GM18858 (cell line): ENCODE measurements at regions not wholly inside any gene's neighbourhood (a gene's known extent, or its start where the extent isn't known, plus 50 kb on each side); places are given as distances from the start of the nearest gene placed in this dataset.

Source experiments
- ATAC-seq: cut with Tn5 transposase; IDR thresholded peaks from one replicate; pipeline ENCODE4 v1.9.1; 2021; ENCODE audit not compliant: unreplicated experiment

DNA sequence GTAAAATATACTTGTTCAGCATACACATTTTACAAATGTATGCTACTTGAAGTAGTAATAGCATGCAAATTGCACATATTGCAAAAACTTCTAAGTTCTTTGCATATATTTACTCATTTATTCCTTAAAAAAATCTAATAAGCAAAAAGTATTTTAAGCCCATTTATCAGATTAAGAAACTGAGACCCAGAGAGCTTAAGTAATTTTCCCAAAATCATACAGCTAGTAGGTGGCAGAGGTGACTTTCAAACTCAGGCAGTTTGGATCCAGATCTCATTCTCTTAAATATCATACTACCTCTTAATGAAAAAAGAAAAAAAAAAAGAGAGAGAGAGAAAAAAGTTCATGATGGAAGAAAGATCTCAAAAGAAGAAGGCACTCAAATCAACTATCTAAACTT, 157.9 kb downstream of the RPS12 start:
- no peak for ATAC-seq

GRCh38 chr6:132972971-132973370, 158.6 kb downstream of the RPS12 start:
- ATAC-seq, result no peak

- no peak for ATAC-seq
Observed at GRCh38 chr6:132973514-132973993, 159.2 kb downstream of the RPS12 start.

GRCh38 chr6:132974122-132974521, 159.8 kb downstream of the RPS12 start:
- ATAC-seq, result no peak

DNA sequence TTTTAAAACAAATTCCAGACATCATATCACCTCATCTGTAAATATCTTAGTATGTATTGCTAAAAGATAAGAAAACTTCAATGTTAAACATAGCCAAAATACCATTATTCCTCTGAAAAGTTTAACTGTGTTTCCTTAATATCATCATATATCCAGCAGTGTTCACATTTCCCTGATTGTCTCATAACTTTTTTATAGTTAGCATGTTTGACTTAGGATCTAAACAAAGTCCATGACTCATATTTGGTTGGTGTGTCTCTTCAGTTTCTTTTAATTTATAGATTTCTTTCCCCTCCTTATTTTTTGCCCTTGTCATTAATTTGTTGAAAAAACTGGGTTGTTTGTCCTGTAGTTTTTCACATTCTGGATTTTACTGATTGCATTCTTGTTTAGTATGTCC, 163.0 kb downstream of the RPS12 start:
- ATAC-seq, result no peak

- no peak for ATAC-seq
Observed at GRCh38 chr6:132978685-132979084, 164.3 kb downstream of the RPS12 start.

- no peak for ATAC-seq
Observed at GRCh38 chr6:132993738-132994137, 179.4 kb downstream of the RPS12 start.

DNA sequence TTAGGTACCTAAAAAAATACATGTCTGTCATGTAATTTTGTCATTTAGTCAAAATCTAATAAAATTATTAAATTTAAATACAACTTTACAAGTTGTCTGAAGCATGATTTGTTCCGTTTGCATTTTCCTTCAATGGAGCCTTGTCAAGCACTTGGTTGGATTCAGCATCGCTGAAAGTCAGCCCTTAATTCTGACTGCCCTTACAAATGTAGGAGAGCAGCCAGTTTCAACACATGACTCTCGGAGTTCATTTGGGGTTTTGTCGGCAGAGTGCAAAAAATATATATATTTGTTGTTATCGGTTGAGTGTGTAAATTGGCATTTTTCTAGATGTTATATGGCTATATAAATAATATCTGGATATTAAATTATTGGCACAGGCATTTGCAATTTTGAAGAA, 180.6 kb downstream of the RPS12 start:
- no peak for ATAC-seq

DNA sequence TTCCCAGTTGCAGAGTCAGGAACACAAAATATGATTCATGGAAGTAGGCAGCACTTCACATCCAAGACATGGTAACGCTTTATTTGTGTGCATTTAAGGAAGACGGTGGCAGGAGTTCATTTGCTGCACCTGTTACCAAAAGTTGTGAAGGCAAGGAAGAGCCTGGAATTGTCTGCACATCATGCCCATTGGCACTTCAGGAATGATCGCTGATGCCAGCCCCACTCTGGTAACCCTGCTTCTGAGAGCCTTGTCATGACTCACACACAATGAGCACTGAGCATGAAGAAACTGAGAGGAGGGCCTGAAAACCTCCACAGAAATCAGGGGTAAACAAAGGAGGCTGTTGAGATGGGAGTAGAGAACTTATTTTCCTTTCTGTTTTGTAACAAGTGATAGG, 181.1 kb downstream of the RPS12 start:
- no peak for ATAC-seq

DNA sequence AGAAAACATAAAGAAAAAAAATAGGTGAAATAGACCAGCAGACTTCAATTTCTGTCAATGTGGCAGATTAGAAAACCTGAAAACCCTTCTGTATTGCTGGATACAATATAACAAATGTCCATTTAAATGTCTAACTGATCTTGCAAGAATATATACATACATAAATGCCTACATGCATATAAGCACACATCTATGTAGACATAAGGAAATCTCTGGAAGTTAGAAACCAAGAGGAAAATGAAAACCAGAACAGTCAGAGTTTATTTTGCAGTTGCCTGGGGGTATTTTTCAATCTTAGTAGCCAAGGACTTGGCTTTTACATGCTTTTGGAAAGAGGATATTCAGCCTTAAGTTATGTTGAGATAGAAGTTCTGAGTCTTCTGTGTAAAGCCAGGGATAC, 184.0 kb downstream of the RPS12 start:
- ATAC-seq, result no peak

DNA sequence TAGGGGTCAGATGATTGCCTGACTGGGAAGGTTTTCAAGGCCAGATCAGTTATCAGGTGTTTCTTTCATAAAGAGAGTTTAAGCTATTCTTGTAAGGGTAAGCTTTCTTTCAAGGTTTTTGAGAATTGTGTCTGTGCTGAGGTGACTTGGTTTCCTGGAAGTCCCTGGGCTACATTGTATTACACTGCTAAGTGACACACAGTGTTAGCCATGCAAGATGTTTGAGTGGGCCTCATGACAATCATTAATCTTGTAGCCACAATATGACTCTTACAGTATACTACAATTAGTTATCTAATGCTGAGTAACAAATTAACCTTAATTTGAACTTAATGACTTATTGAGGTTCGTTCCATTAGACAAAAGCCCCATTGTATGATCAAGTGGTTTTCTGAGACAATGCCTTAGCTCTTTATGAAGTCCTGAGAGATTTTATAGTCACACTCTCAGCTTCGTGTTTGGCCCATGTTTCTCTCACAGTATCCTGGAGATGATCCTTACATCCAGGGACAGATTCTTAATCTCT, 186.7 kb downstream of the RPS12 start:
- no peak for ATAC-seq

DNA sequence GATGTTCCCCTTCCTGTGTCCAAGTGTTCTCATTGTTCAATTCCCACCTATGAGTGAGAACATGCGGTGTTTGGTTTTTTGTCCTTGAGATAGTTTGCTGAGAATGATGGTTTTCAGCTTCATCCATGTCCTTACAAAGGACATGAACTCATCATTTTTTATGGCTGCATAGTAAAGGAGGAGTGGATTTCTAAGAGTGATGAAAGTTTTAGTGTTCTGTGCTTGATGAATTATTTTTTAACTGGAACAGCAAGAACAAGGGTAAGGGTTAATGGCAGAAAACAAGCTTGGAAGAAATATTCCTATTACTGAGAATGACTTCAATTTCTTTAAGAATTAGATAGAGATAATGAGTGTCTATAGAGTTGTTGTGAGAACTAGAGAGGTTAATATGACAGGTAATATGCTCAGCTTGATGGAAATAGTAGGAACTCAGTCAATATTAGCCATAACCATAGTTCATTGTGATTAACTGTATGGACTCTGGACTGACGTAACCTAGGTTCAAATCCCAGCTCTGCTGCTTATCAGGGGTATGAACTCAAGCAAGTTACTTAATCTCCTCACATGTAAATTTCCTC, 190.0 kb downstream of the RPS12 start:
- no peak for ATAC-seq

DNA sequence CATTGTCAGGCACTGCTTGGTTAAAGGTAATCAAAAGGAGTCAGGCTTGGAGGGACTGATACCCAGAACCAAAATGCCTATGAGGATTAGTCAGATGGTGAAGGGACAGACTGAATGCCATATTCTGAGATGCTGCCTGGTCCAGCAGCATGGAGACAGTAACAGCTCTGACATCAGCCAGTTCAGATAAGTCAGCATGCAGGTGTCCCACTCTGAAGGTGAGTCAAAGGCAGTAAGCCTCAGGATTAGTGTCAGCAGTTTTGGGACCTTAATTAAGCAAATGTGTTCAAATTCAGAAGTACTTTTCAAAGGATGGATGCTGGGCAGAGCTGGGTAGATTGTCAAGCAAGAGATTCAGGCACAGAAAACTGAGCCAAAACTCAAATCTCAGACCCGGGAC, 198.4 kb downstream of the RPS12 start:
- ATAC-seq, result no peak

- ATAC-seq, result no peak
Observed at GRCh38 chr6:133016631-133017030, 202.3 kb downstream of the RPS12 start.

DNA sequence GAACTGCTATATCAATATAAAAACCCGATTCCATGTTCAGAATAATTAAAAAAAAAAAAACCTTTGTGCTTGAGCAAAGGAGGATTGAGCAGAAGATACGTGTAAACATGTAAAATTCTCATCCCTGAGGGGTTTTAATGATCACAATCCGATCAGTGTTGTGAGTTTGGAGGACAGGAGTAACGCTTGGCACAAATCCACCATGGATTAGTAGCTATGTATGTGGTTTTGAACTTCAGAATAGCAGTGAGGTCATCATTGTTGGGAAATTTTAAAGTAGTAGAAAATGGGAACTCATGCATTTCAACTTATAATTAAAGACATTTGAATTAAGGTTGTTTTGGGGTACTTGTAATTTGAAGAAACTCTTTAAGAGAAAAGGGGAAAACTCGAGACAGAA, 203.2 kb downstream of the RPS12 start:
- no peak for ATAC-seq

- ATAC-seq, result no peak
Observed at GRCh38 chr6:133026705-133027104, 212.3 kb downstream of the RPS12 start.

GRCh38 chr6:133033263-133033662, 207.9 kb upstream of the EYA4 start:
- ATAC-seq, result no peak

DNA sequence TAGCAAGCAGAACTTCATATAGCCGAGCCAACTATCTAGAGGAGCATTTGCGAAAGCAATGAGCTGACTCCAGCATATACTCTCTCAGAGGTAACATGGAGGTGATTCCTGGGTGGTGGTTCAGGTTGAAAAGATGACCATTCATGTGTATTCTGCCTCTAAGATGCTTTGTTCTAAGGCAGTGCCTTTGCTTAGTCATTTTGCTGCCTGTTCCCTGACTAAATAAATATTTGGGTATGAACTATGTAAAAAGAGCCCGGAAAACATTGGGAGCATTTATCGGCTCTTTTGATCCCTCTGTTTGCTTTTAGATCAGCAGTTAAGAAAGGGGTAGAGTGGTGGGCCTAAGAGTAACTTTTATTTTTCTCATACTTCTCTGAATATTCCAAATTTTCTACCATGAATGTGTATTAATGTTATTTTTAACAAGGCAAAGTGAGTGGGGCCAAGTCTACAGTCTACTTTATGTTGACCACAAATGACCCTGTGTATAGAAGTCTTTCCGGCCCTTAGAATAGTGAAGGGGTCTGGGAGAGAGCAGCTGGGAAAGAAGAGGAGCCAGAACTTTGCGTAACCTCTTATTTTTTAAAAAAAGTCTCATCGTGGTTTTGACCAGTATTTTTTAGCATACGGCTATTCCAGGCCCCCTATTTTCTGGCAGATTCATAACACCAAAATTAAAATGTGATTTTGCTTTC, 206.5 kb upstream of the EYA4 start:
- ATAC-seq, result no peak

DNA sequence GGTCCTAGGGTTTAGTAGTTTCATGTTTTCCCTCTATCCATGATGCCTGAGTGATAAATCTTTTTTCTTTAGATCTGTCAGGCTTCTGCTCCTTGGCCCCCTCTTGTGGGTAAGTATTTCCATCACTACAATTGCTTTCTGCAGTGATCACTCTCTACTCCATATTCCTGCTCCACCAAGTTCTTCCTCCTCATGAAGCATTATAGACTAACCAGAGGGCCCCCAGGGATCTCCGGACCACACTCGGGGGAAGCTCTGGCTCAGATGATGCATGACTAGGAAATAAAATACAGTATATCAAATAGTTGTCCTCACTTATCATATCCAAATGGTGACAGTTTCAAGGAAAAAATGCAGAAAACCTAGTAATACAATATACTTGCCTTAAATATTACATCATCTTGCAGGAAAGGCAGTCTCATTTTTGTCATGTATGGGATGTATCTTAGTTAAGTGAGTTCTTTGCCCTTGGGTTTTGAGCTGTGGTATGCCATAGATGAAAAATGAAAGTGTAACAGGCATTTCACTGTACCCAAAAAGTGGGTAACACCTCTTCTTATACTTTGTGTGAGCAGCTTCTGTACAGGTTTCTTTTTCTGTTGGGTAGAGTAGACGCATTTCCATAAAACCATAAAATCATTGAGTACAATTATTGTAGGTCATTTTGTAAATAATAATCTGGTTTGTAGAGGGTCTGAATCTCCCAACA, 200.9 kb upstream of the EYA4 start:
- no peak for ATAC-seq

- no peak for ATAC-seq
Observed at GRCh38 chr6:133040803-133041419, 200.2 kb upstream of the EYA4 start.

DNA sequence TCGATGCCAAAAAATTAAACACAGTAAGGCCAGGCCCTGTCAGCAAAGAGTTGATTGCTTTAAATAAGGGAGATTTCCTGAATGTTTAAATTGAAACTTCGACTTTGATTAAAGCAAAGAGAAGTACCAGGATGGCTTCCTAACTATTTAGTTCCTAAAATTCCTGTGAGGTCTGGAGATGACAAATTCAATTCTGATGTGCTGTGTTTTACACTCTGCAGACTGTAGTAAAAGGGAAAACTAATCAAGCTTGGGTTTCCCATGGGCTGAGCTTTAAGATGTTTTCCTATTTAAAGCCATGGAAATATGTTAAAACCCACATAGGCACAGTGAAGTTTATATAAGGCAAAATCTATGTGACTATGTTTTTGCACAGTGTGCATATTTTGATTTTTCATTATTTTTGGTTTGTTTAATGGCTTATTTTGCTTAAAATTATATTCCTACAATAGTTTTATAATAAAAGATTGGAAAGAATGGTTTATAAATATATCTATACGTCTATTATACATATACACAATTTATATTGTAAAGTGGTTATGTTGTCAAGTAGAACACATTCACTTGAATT, 198.5 kb upstream of the EYA4 start:
- ATAC-seq, result no peak
